Endodermal cell (in vitro differentiated cells): ENCODE measurements at regions not wholly inside any gene's neighbourhood (a gene's known extent, or its start where the extent isn't known, plus 50 kb on each side); places are given as distances from the start of the nearest gene placed in this dataset.

Experiments used
- DNase-seq: peaks from one replicate; pipeline ENCODE4 v3.0.0-alpha.2; 2017
- H3K27ac ChIP-seq: 2 replicates; pipeline ENCODE4 v1.5.1; 2013; ENCODE audit warnings: mild to moderate bottlenecking, low read depth, low read length, moderate library complexity
- H3K27me3 ChIP-seq: 2 replicates; pipeline ENCODE4 v1.6.1; 2013; ENCODE audit warnings: mild to moderate bottlenecking, low read length, moderate library complexity; ENCODE audit not compliant: insufficient read depth, control insufficient read depth, poor library complexity, severe bottlenecking
- H3K36me3 ChIP-seq: 2 replicates; pipeline ENCODE4 v1.7.0; 2013; ENCODE audit warnings: mild to moderate bottlenecking, low read length, moderate library complexity; ENCODE audit not compliant: control insufficient read depth, insufficient read depth
- H3K4me1 ChIP-seq: one replicate; pipeline ENCODE4 v1.7.0; 2013; ENCODE audit warnings: low read length; ENCODE audit not compliant: control insufficient read depth, insufficient read depth
- H3K4me3 ChIP-seq: 2 replicates; pipeline ENCODE4 v1.5.1; 2013; ENCODE audit warnings: mild to moderate bottlenecking, low read length, moderate library complexity
- H3K9ac ChIP-seq: 2 replicates; pipeline ENCODE4 v1.6.1; 2013; ENCODE audit warnings: mild to moderate bottlenecking, low read length, moderate library complexity; ENCODE audit not compliant: poor library complexity, severe bottlenecking; ENCODE audit errors: extremely low read depth
- H3K9me3 ChIP-seq: 2 replicates; pipeline ENCODE4 v1.6.1; 2013; ENCODE audit warnings: mild to moderate bottlenecking, low read length, moderate library complexity; ENCODE audit not compliant: control insufficient read depth
- H3K27ac Mint-ChIP-seq: 2 replicates; pipeline ENCODE4 v1.8.0; 2020; ENCODE audit warnings: mixed read lengths
- H3K27me3 Mint-ChIP-seq: 2 replicates; pipeline ENCODE4 v1.8.0; 2021; ENCODE audit warnings: mild to moderate bottlenecking, mixed read lengths; ENCODE audit not compliant: insufficient read depth
- H3K36me3 Mint-ChIP-seq: 2 replicates; pipeline ENCODE4 v1.8.0; 2020; ENCODE audit warnings: low read depth, mixed read lengths
- H3K4me1 Mint-ChIP-seq: 2 replicates; pipeline ENCODE4 v1.8.0; 2020; ENCODE audit warnings: mixed read lengths
- H3K4me3 Mint-ChIP-seq: 2 replicates; pipeline ENCODE4 v1.8.0; 2020; ENCODE audit warnings: mild to moderate bottlenecking, moderate library complexity, mixed read lengths
- H3K9me3 Mint-ChIP-seq: 2 replicates; pipeline ENCODE4 v1.8.0; 2020; ENCODE audit warnings: mild to moderate bottlenecking, mixed read lengths
- WGBS, 2 experiments: methylation state at CpG; one replicate each; pipeline versions ENCODE4 v1.1.5 to v1.1.7; 2013; ENCODE audit warnings: missing lambda C conversion rate in 2 of 2, mixed read lengths in 1 of 2; ENCODE audit not compliant: insufficient coverage in 1 of 2, insufficient read length in 1 of 2; 5-methylcytosine and 5-hydroxymethylcytosine counted together
- TF ChIP-seq, protein P1 (sequence below): fragments of 200-600 bp; sonication (generic); conservative IDR thresholded peaks from 2 replicates; pipeline ENCODE4 v1.5.0; 2021; ENCODE audit warnings: antibody characterized with exemption, mild to moderate bottlenecking

DNA sequence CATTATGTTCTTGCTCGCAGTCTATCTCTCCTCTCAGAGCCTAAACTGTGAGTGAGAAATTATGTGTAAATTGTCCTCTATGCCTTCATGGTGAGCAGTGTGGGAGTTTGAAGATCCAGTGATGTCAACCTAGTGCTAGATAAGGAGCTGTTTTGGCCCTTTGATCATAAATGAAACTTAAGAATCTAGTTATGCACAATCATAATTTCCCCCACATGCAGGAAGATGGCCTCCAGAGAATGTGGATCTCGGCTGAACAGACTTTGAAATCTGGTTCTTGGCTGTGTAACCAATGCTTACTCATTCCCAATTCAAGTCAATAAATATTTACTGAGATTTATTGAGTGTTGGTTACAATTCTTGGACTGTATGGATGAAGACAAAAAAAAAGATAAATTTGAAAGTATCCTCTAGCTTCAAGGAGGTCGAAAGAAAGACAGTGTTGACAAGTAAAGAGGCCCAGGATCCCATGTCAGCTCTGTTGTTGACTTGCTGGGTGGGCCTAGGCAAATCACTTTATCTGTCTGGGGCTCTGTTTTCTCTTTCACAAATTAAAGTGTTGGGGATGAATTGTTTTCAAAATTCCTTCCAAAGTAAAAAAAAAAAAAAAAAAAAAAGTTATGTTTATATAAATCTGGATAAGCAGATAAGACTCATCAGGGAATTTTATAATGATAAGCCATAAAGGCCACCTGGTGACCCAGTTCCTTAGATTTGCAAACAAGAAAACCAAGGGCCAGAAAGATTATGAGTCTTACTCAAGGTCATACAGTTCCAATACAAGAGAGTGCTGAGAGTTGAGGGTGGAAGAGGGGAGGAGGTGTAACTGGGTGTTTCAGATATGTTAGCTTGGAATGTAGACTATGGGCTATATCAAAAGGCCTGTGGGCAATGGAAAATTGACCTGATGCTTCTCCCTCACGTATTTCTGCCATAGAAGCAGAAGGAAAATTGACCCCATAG, 969.9 kb downstream of the KCNMA1 start:
- H3K9ac ChIP-seq: no peak overlapping the region
- H3K4me3 ChIP-seq: no peak overlapping the region
- peaks cover 11% of the 10 kb centered on the region for H3K4me1 Mint-ChIP-seq
- H3K4me1 ChIP-seq: no peaks in the 10 kb centered on the region
- no peak for DNase-seq
- H3K36me3 ChIP-seq: no peaks in the 10 kb centered on the region
- H3K27me3 Mint-ChIP-seq: no peaks in the 10 kb centered on the region
- WGBS, 2 experiments: 67 to 88% methylated on average over 1 to 4 of the region's 4 CpGs
- TF ChIP-seq, protein P1, sequence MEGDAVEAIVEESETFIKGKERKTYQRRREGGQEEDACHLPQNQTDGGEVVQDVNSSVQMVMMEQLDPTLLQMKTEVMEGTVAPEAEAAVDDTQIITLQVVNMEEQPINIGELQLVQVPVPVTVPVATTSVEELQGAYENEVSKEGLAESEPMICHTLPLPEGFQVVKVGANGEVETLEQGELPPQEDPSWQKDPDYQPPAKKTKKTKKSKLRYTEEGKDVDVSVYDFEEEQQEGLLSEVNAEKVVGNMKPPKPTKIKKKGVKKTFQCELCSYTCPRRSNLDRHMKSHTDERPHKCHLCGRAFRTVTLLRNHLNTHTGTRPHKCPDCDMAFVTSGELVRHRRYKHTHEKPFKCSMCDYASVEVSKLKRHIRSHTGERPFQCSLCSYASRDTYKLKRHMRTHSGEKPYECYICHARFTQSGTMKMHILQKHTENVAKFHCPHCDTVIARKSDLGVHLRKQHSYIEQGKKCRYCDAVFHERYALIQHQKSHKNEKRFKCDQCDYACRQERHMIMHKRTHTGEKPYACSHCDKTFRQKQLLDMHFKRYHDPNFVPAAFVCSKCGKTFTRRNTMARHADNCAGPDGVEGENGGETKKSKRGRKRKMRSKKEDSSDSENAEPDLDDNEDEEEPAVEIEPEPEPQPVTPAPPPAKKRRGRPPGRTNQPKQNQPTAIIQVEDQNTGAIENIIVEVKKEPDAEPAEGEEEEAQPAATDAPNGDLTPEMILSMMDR: no peak
- H3K27ac Mint-ChIP-seq: no peak overlapping the region
- H3K4me3 Mint-ChIP-seq: no peak overlapping the region
- no peaks in the 10 kb centered on the region for H3K36me3 Mint-ChIP-seq
- peaks cover 2% of the 10 kb centered on the region for H3K9me3 Mint-ChIP-seq
- H3K27ac ChIP-seq: no peak overlapping the region
- H3K27me3 ChIP-seq: no peaks in the 10 kb centered on the region
- peaks cover 4% of the 10 kb centered on the region for H3K9me3 ChIP-seq

DNA sequence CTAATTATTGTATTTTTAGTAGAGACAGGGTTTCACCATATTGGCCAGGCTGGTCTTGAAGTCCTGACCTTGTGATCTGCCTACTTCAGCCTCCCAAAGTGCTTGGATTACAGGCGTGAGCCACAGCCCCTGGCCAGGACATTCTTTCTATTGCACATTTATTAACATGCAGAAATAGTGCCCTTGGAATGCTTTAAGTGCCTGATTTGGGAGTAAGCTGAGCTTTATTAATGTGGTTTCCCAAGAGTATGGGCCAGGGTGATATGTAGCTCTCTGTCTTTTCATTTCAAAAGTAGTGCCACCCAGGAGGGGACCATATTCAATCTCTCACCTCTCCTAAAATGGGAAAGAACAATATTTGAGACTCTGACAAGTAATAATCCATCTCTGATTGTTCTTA, 970.7 kb downstream of the KCNMA1 start:
- TF ChIP-seq, protein P1: no peak
- Histone ChIP-seq H3K27me3 (no peaks in the 10 kb centered on the region), H3K36me3 (no peaks in the 10 kb centered on the region), H3K4me3 (no peak overlapping the region), H3K27ac (no peak overlapping the region), H3K4me1 (no peaks in the 10 kb centered on the region), H3K9me3 (peaks cover 4% of the 10 kb centered on the region), H3K9ac (no peak overlapping the region)
- no peak for DNase-seq
- Mint-ChIP-seq H3K27ac (no peak overlapping the region), H3K4me3 (no peak overlapping the region), H3K36me3 (no peaks in the 10 kb centered on the region), H3K4me1 (peaks cover 11% of the 10 kb centered on the region), H3K27me3 (no peaks in the 10 kb centered on the region), H3K9me3 (peaks cover 2% of the 10 kb centered on the region)
- 90% methylated on average over 1 of the region's 1 CpG; no CpG with 5 or more reads in 1 of the 2 experiments for WGBS, 2 experiments

DNA sequence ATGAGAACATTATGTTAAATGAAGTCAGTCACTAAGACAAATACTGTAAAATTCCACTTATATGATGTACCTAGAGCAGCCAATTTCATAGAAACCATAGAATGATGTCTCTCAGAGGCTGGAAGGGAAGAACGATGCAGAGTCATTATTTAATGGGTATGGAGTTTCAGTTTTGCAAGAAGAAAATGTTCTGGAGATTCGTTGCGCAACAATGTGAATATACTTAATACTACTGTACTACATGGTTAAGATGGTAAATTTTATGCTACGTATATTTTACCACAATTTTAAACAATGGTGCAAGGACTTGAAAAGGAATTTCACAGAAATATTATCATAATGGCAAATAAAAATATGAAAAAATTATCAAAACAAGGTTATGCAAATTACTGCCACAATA, 972.6 kb downstream of the KCNMA1 start:
- Histone ChIP-seq H3K4me3 (no peak overlapping the region), H3K27me3 (no peaks in the 10 kb centered on the region), H3K4me1 (no peaks in the 10 kb centered on the region), H3K9ac (no peak overlapping the region), H3K27ac (no peak overlapping the region), H3K9me3 (peaks cover 4% of the 10 kb centered on the region), H3K36me3 (no peaks in the 10 kb centered on the region)
- WGBS, 2 experiments: 91 to 100% methylated on average over 1 of the region's 4 CpGs
- Mint-ChIP-seq H3K9me3 (peaks cover 2% of the 10 kb centered on the region), H3K36me3 (no peaks in the 10 kb centered on the region), H3K4me1 (peaks cover 11% of the 10 kb centered on the region), H3K27me3 (no peaks in the 10 kb centered on the region), H3K4me3 (no peak overlapping the region), H3K27ac (no peak overlapping the region)
- no peak for DNase-seq
- TF ChIP-seq, protein P1: no peak
